ENCODE measurements at regions not wholly inside any gene's neighbourhood (a gene's known extent, or its start where the extent isn't known, plus 50 kb on each side); places are given as distances from the start of the nearest gene placed in this dataset.

GRCh38 chr2:5538313-5538712 is 153.9 kb upstream of the SOX11 start:
- DNase-seq (ENCODE audit: low read depth) (no peak), FAIRE-seq (no peak)
- no peak for TF ChIP-seq CTCF (IDR thresholded peaks at IDR 0.05; ENCODE audit: insufficient read depth, low read length, severe bottlenecking)
- Histone ChIP-seq H3K27me3 (ENCODE audit: control insufficient read depth, insufficient read depth, low read length) (no peaks in the 10 kb centered on the region), H3K4me3 (ENCODE audit: low read depth, low read length) (no peak overlapping the region), H3K36me3 (ENCODE audit: control insufficient read depth, insufficient read depth, low read length) (no peaks in the 10 kb centered on the region)

- no peak for TF ChIP-seq CTCF (IDR thresholded peaks at IDR 0.05; ENCODE audit: insufficient read depth, low read length, severe bottlenecking)
- FAIRE-seq, result no peak
- DNase-seq (ENCODE audit: low read depth), result no peak
These were observed 153.4 kb upstream of the SOX11 start for GRCh38 chr2:5538772-5539171.

GRCh38 chr2:5539282-5540165 is 152.7 kb upstream of the SOX11 start:
- no peak for DNase-seq (ENCODE audit: low read depth)
- Histone ChIP-seq H3K36me3 (ENCODE audit: control insufficient read depth, insufficient read depth, low read length) (no peaks in the 10 kb centered on the region), H3K4me3 (ENCODE audit: low read depth, low read length) (no peak overlapping the region), H3K27me3 (ENCODE audit: control insufficient read depth, insufficient read depth, low read length) (no peaks in the 10 kb centered on the region)
- TF ChIP-seq CTCF (IDR thresholded peaks at IDR 0.05; ENCODE audit: insufficient read depth, low read length, severe bottlenecking), result no peak
- no peak for FAIRE-seq

More at GRCh38 chr2:5538772-5539171, 153.4 kb upstream of the SOX11 start:
- no peaks in the 10 kb centered on the region for H3K36me3 ChIP-seq (ENCODE audit: control insufficient read depth, insufficient read depth, low read length)
- no peak overlapping the region for H3K4me3 ChIP-seq (ENCODE audit: low read depth, low read length)
- no peaks in the 10 kb centered on the region for H3K27me3 ChIP-seq (ENCODE audit: control insufficient read depth, insufficient read depth, low read length)

- Histone ChIP-seq H3K36me3 (ENCODE audit: control insufficient read depth, insufficient read depth, low read length) (no peaks in the 10 kb centered on the region), H3K27me3 (ENCODE audit: control insufficient read depth, insufficient read depth, low read length) (no peaks in the 10 kb centered on the region), H3K4me3 (ENCODE audit: low read depth, low read length) (no peak overlapping the region)
- no peak for FAIRE-seq
- TF ChIP-seq CTCF (IDR thresholded peaks at IDR 0.05; ENCODE audit: insufficient read depth, low read length, severe bottlenecking), result no peak
- DNase-seq (ENCODE audit: low read depth), result no peak
These were observed 151.3 kb upstream of the SOX11 start for GRCh38 chr2:5540856-5541255.

GRCh38 chr2:5544205-5544786 is 147.9 kb upstream of the SOX11 start:
- no peak overlapping the region for H3K4me3 ChIP-seq (ENCODE audit: low read depth, low read length)
- TF ChIP-seq CTCF (IDR thresholded peaks at IDR 0.05; ENCODE audit: insufficient read depth, low read length, severe bottlenecking), result no peak
- no peaks in the 10 kb centered on the region for H3K27me3 ChIP-seq (ENCODE audit: control insufficient read depth, insufficient read depth, low read length)
- no peak for DNase-seq (ENCODE audit: low read depth)
- no peaks in the 10 kb centered on the region for H3K36me3 ChIP-seq (ENCODE audit: control insufficient read depth, insufficient read depth, low read length)
- FAIRE-seq, result no peak
